GM12892 (cell line): ENCODE measurements at regions not wholly inside any gene's neighbourhood (a gene's known extent, or its start where the extent isn't known, plus 50 kb on each side); places are given as distances from the start of the nearest gene placed in this dataset.

Experiments
- POLR2A ChIP-seq: IDR thresholded peaks from 2 replicates; pipeline ENCODE4 v1.6.1; 2011; ENCODE audit warnings: low read depth, low read length, control low read depth
- POLR2AphosphoS5 ChIP-seq: IDR thresholded peaks from 2 replicates; pipeline ENCODE4 v1.6.1; 2011; ENCODE audit warnings: low read depth, low read length, control low read depth
- TAF1 ChIP-seq: IDR thresholded peaks from 2 replicates; pipeline ENCODE4 v1.6.1; 2011; ENCODE audit warnings: low read depth, mild to moderate bottlenecking, control low read depth, low read length, borderline replicate concordance

DNA sequence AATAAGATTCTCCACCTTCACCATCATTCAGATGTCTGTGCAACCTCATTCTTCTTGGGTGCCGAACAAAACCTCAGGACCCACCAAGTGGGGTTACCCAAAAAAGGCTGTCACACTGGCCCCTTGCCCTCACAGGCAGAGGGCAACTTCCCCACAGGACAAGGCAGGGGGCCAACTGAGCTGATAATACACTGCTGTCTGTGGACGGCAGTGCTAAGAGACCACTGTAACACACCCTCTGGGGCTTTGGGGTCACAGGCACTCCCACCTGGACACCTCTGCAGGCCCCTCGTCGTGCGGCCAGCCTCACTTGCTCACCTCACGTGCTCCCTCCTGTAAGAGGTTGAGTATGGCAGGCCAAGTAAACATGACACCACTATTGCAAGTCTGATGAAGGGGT, 515.8 kb upstream of the COX7C start:
- TF ChIP-seq POLR2A (no peak), POLR2AphosphoS5 (no peak), TAF1 (no peak)
